Prostate gland (tissue), 2 donors: ENCODE measurements at regions not wholly inside any gene's neighbourhood (a gene's known extent, or its start where the extent isn't known, plus 50 kb on each side); places are given as distances from the start of the nearest gene placed in this dataset.

Experiments
- DNase-seq: peaks from one replicate; pipeline ENCODE4 v3.0.0-alpha.2; 2019; ENCODE audit warnings: low spot score
- H3K27ac ChIP-seq, 2 donors: fragments of 200-600 bp; sonication (generic); 2 replicates each; pipeline ENCODE4 v1.5.1; 2017 to 2019
- H3K27me3 ChIP-seq: fragments of 200-600 bp; sonication (generic); replicated peaks from 2 replicates; pipeline ENCODE4 v1.5.1; 2019; ENCODE audit not compliant: insufficient read depth
- H3K36me3 ChIP-seq, 2 donors: fragments of 200-600 bp; sonication (generic); 1 replicate in 1 of 2; 2 replicates in 1 of 2; pipeline versions ENCODE4 v1.5.1 to v1.8.1; 2017 to 2019
- H3K4me1 ChIP-seq: fragments of 200-600 bp; sonication (generic); replicated peaks from 2 replicates; pipeline ENCODE4 v1.5.1; 2019
- H3K4me3 ChIP-seq, 2 donors: fragments of 200-600 bp; sonication (generic); 2 replicates each; pipeline ENCODE4 v1.5.1; 2017 to 2019
- H3K9me3 ChIP-seq: fragments of 200-600 bp; sonication (generic); 2 replicates; pipeline ENCODE4 v1.5.1; 2017
- POLR2A ChIP-seq: fragments of 450-650 bp; IDR thresholded peaks from one replicate; pipeline ENCODE4 v1.6.1; 2016; ENCODE audit warnings: antibody characterized with exemption, mild to moderate bottlenecking
- POLR2AphosphoS5 ChIP-seq: sonication (generic); formaldehyde crosslinking; IDR thresholded peaks from one replicate; pipeline ENCODE4 v1.6.1; 2017; ENCODE audit warnings: antibody characterized with exemption
- WGBS: methylation state at CpG from one replicate; pipeline ENCODE4 v1.1.5; 2018; 5-methylcytosine and 5-hydroxymethylcytosine counted together
- intact Hi-C: fragments of 100-400 bp; cut with DNase I; formaldehyde crosslinking; loops from one replicate; pipeline ENCODE4 v1.14.2; 2022
- TF ChIP-seq, protein P1 (sequence below), 4 experiments: fragments of 200-600 bp in 2 of 4; fragments of 450-650 bp in 2 of 4; sonication (generic) in 2 of 4; IDR thresholded peaks; 1 replicate in 3 of 4; 2 replicates in 1 of 4; pipeline ENCODE4 v1.5.1; 2016 to 2019; ENCODE audit warnings: antibody characterized with exemption in 4 of 4, mild to moderate bottlenecking in 2 of 4, moderate library complexity in 2 of 4

DNA sequence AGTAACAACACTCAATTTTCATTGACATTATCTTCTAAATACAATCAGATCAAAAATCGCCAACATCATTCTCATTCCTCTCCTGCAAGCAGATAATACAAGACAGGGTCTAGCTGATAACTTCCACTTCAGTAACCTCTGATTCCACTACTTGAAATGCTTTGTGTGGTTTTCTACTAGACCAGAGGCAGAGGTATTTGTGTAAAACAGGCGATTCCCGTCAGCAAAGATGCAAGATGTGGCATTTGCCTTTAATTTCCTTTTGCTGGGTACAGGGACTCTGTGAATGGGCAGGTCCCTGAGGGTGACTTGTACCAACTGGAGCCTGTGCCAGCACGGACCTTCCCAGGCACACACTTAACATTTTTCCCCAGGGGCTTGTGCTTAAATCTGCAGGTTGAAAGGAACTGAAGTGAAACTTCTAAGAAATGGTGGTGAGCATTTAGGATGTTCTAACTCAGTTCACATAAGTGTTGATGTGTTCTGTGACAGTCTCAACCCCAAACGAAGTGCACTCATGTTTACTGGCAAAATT is 625.5 kb upstream of the WWC1 start:
- no peak overlapping the region for H3K4me3 ChIP-seq
- no peaks in the 10 kb centered on the region for H3K9me3 ChIP-seq
- no peaks in the 10 kb centered on the region for H3K27me3 ChIP-seq
- no peaks in the 10 kb centered on the region for H3K36me3 ChIP-seq
- WGBS = 58% methylated on average over 5 of the region's 5 CpGs
- H3K4me1 ChIP-seq = no peaks in the 10 kb centered on the region
- DNase-seq = no peak
- H3K27ac ChIP-seq = no peak overlapping the region
- no peak for TF ChIP-seq POLR2A
- no peak for TF ChIP-seq POLR2AphosphoS5
- TF ChIP-seq, protein P1, sequence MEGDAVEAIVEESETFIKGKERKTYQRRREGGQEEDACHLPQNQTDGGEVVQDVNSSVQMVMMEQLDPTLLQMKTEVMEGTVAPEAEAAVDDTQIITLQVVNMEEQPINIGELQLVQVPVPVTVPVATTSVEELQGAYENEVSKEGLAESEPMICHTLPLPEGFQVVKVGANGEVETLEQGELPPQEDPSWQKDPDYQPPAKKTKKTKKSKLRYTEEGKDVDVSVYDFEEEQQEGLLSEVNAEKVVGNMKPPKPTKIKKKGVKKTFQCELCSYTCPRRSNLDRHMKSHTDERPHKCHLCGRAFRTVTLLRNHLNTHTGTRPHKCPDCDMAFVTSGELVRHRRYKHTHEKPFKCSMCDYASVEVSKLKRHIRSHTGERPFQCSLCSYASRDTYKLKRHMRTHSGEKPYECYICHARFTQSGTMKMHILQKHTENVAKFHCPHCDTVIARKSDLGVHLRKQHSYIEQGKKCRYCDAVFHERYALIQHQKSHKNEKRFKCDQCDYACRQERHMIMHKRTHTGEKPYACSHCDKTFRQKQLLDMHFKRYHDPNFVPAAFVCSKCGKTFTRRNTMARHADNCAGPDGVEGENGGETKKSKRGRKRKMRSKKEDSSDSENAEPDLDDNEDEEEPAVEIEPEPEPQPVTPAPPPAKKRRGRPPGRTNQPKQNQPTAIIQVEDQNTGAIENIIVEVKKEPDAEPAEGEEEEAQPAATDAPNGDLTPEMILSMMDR (IDR thresholded peaks at IDR 0.05) = no peak
- intact Hi-C loops = no loop called here

DNA sequence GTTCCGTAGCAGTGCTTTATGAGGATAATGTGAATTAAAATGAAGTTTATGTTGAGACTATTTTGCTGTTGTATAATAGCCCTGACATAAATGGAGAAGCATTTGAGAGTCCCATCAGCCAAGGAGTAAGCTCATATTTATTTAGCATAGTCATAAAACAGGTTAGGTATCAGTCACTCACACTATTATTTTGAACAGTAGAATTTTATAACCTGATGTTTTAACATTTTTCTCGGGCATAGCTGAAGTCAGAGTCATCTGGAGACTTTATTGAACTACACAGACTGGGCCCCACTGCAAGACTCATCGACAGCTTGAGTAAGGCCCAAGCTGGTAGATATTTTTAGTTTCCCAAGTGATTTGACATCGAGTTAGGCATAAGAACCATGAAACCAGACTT is 620.3 kb upstream of the WWC1 start:
- TF ChIP-seq, protein P1 (IDR thresholded peaks at IDR 0.05) = no peak
- TF ChIP-seq POLR2A (no peak), POLR2AphosphoS5 (no peak)
- Histone ChIP-seq H3K27me3 (no peaks in the 10 kb centered on the region), H3K4me1 (no peaks in the 10 kb centered on the region), H3K27ac (no peak overlapping the region), H3K4me3 (no peak overlapping the region), H3K9me3 (no peaks in the 10 kb centered on the region), H3K36me3 (no peaks in the 10 kb centered on the region)
- WGBS = 63% methylated on average over 4 of the region's 4 CpGs
- DNase-seq = no peak
- intact Hi-C loops = no loop called here

DNA sequence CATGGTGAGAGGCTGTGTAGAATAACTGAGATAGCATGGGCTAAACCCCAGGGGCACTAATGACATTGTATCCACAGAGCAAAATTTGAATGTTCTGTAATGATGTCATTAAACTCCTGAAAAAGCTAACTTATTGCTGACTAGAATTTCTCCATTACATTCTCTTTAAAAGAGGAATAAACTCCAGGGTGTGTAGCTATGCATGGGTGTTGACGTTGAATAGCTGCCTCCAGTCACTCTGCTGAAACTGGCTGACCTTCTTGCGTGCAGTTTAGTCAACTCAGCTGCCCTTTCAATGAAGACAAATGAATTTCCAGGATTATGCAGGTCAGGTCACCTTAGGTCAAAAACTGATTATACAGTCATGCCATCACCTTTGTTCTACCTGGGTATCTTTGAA is 617.5 kb upstream of the WWC1 start:
- no peak overlapping the region for H3K4me3 ChIP-seq
- no peaks in the 10 kb centered on the region for H3K27me3 ChIP-seq
- H3K4me1 ChIP-seq = no peaks in the 10 kb centered on the region
- H3K9me3 ChIP-seq = no peaks in the 10 kb centered on the region
- H3K36me3 ChIP-seq = no peaks in the 10 kb centered on the region
- H3K27ac ChIP-seq = no peak overlapping the region
- TF ChIP-seq, protein P1 (IDR thresholded peaks at IDR 0.05) = no peak
- TF ChIP-seq POLR2A (no peak), POLR2AphosphoS5 (no peak)
- intact Hi-C loops = no loop called here
- WGBS = 62% methylated on average over 2 of the region's 2 CpGs
- no peak for DNase-seq

DNA sequence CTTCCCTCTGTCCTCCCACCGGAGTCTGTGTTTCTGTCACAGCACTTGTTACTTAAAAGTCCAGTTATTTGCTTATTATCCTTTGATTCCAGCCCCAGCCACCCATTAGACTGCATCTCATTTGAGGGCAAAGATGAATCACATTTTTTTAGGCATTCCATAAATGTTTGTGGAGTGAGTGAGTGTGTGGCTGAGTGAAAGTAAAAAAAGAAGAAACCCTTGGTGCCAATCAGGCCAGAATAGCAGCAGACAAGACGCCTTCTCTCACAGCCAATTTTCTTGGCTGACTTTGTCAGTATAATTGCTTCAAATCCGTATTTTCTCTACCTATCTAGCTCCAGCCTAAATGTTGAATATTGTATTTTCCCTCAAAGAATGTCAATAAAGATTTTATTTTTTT is 613.0 kb upstream of the WWC1 start:
- Histone ChIP-seq H3K27me3 (no peaks in the 10 kb centered on the region), H3K27ac (no peak overlapping the region), H3K4me3 (no peak overlapping the region), H3K4me1 (no peaks in the 10 kb centered on the region), H3K9me3 (no peaks in the 10 kb centered on the region), H3K36me3 (no peaks in the 10 kb centered on the region)
- intact Hi-C loops = no loop called here
- DNase-seq = no peak
- WGBS = 89% methylated on average over 3 of the region's 3 CpGs
- TF ChIP-seq POLR2A = no peak
- TF ChIP-seq, protein P1 (IDR thresholded peaks at IDR 0.05) = no peak

DNA sequence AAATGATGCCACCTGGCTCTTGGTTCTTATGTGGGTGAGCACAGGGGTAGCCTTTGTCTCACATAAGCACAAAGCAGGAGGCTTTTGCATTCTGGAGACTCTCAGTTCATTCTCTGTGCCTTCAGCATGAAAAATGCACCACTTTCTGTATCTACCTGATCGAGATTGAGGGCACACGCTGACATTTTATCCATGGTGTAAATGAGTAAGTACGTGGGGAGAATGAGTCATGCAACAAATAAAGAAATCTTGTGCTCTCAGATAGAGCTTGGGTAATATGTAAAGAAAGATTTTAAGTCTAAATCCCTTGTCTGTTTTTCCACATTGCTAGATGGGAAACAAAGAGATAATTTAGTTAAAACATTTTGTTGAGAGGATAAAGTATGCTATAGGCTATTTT is 607.2 kb upstream of the WWC1 start:
- no peak overlapping the region for H3K4me3 ChIP-seq
- TF ChIP-seq POLR2AphosphoS5 = no peak
- no peak for TF ChIP-seq POLR2A
- TF ChIP-seq, protein P1 (IDR thresholded peaks at IDR 0.05) = no peak

More for the DNA sequence above, 607.2 kb upstream of the WWC1 start:
- Histone ChIP-seq H3K36me3 (no peaks in the 10 kb centered on the region), H3K9me3 (no peaks in the 10 kb centered on the region), H3K27ac (no peak overlapping the region), H3K27me3 (no peaks in the 10 kb centered on the region), H3K4me1 (no peaks in the 10 kb centered on the region)
- DNase-seq = no peak
- intact Hi-C loops = no loop called here
- WGBS = 92% methylated on average over 3 of the region's 3 CpGs
